Neural crest cell (in vitro differentiated cells): ENCODE measurements at regions not wholly inside any gene's neighbourhood (a gene's known extent, or its start where the extent isn't known, plus 50 kb on each side); places are given as distances from the start of the nearest gene placed in this dataset.

ENCODE experiments used
- DNase-seq: peaks from one replicate; pipeline ENCODE4 v3.0.0; 2021; ENCODE audit warnings: low read depth, mixed read lengths, low spot score
- H3K27ac Mint-ChIP-seq: one replicate; pipeline ENCODE4 v1.8.0; 2021; ENCODE audit warnings: mild to moderate bottlenecking, mixed read lengths; ENCODE audit not compliant: unreplicated experiment
- H3K27me3 Mint-ChIP-seq: 2 replicates; pipeline ENCODE4 v1.8.0; 2021; ENCODE audit warnings: low read depth, mild to moderate bottlenecking, mixed read lengths
- H3K36me3 Mint-ChIP-seq: 2 replicates; pipeline ENCODE4 v1.8.0; 2021; ENCODE audit warnings: low read depth, mild to moderate bottlenecking, mixed read lengths
- H3K4me1 Mint-ChIP-seq: 2 replicates; pipeline ENCODE4 v1.8.0; 2021; ENCODE audit warnings: mixed read lengths
- H3K4me3 Mint-ChIP-seq: one replicate; pipeline ENCODE4 v1.8.0; 2021; ENCODE audit warnings: mild to moderate bottlenecking, mixed read lengths
- H3K9me3 Mint-ChIP-seq: 2 replicates; pipeline ENCODE4 v1.8.0; 2021; ENCODE audit warnings: mixed read lengths
- CTCF ChIP-seq: fragments of 200-600 bp; sonication (generic); conservative IDR thresholded peaks from 2 replicates; pipeline ENCODE4 v1.5.0; 2021; ENCODE audit warnings: antibody characterized with exemption, mild to moderate bottlenecking

- DNase-seq, result no peak
- Mint-ChIP-seq H3K4me1 (peaks cover under 1% of the 10 kb centered on the region), H3K27ac (no peak overlapping the region), H3K9me3 (peaks cover 9% of the 10 kb centered on the region), H3K4me3 (no peak overlapping the region), H3K27me3 (peaks cover 30% of the 10 kb centered on the region), H3K36me3 (no peaks in the 10 kb centered on the region)
- TF ChIP-seq CTCF, result no peak
Measured at GRCh38 chr12:113658006-113658655, 186.5 kb upstream of the LHX5 start.

DNA sequence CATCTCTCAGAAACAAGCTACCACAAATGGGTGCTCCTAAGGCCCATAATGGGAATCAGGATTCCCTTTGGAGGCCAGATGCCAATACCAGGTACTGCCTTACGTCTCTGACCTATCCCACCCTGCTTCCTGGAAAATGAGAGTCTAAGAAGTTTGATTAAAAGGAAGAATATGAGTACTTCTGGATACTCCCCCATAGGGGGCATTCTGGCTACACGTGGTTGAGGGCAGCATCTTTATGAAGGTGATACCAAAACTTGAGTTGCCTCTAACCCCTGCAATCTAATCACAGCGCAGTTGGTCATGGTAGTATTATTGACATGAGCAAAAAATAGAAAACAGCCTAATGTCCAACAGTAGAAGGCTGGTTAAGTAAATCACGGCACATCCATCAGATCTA is 184.2 kb upstream of the LHX5 start:
- Mint-ChIP-seq H3K9me3 (peaks cover 9% of the 10 kb centered on the region), H3K4me1 (no peaks in the 10 kb centered on the region), H3K36me3 (no peaks in the 10 kb centered on the region), H3K4me3 (no peak overlapping the region), H3K27ac (no peak overlapping the region), H3K27me3 (peaks cover 29% of the 10 kb centered on the region)
- DNase-seq, result no peak
- no peak for TF ChIP-seq CTCF

DNA sequence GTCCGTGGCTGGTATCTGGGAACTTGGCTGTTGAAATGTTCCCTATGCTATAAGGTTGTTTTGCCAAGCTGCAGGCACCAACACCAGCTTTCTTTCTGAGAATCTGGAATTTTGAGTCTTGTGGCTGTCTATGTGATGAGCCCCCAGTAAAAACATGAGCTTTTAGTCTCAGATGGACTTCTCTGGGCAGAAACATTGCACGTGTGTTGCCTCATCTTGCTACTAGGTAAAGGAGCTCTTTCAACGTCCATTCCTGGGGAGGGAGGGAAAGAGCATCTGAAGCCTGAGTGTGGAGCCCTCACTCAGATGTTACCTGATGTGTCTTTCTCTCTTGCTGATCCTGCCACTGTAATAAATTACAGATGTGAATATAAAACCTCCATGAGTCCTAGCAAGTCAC is 183.8 kb upstream of the LHX5 start:
- Mint-ChIP-seq H3K4me3 (no peak overlapping the region), H3K27ac (no peak overlapping the region), H3K36me3 (no peaks in the 10 kb centered on the region)

DNA sequence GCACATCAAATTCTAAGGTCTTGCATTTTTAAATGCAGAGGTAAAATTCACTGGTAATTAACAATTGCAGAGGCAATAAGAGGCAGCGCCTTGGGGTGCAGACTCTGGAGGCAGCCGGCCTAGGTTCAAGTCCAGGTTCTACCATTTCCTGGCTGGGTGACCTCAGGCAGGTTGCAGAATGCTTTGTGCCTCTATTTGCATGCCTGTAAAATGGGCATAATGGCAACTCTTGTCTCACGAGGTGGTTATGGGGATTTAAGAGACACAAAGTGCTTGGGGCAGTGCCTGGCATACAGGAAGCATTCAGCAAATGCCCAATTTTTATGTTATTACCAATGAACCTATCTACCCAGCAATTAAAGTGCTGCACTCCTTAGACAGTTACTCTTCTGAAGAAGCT is 180.0 kb upstream of the LHX5 start:
- DNase-seq, result no peak
- H3K9me3 Mint-ChIP-seq, result peaks cover 5% of the 10 kb centered on the region
- no peak for TF ChIP-seq CTCF
- peaks cover 41% of the 10 kb centered on the region for H3K27me3 Mint-ChIP-seq
- no peaks in the 10 kb centered on the region for H3K4me1 Mint-ChIP-seq
- H3K4me3 Mint-ChIP-seq, result no peak overlapping the region
- no peak overlapping the region for H3K27ac Mint-ChIP-seq
- H3K36me3 Mint-ChIP-seq, result no peaks in the 10 kb centered on the region

More for the DNA sequence above, 183.8 kb upstream of the LHX5 start:
- DNase-seq, result no peak
- no peak for TF ChIP-seq CTCF
- Mint-ChIP-seq H3K27me3 (peaks cover 29% of the 10 kb centered on the region), H3K9me3 (peaks cover 9% of the 10 kb centered on the region), H3K4me1 (no peaks in the 10 kb centered on the region)

DNA sequence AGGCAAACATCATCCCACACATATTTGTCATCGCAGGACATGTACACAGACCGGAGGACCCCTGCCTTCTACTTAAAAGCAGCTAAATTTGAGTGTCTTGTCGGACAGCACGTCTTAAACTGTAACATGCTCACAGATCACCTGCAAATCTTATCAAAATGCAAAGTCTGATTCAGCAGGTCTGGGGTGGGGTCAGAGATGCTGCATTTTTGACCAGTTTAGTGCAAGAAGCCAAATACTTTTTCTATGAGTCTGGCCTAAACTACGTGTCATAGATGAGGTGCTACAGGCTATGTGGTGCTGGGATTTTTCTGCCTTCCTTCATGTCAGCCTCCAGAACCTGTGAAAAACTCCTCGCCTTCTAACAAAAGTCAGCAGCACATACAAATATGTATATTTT is 178.8 kb upstream of the LHX5 start:
- TF ChIP-seq CTCF, result no peak
- H3K4me1 Mint-ChIP-seq, result no peaks in the 10 kb centered on the region
- H3K36me3 Mint-ChIP-seq, result no peaks in the 10 kb centered on the region
- no peak overlapping the region for H3K27ac Mint-ChIP-seq
- no peaks in the 10 kb centered on the region for H3K9me3 Mint-ChIP-seq
- H3K4me3 Mint-ChIP-seq, result no peak overlapping the region
- no peak for DNase-seq
- peaks cover 49% of the 10 kb centered on the region for H3K27me3 Mint-ChIP-seq
